ENCODE measurements at regions not wholly inside any gene's neighbourhood (a gene's known extent, or its start where the extent isn't known, plus 50 kb on each side); places are given as distances from the start of the nearest gene placed in this dataset.

- no peak for FAIRE-seq
These were observed 190.7 kb downstream of the NEDD1 start for GRCh38 chr12:97097734-97098133.

DNA sequence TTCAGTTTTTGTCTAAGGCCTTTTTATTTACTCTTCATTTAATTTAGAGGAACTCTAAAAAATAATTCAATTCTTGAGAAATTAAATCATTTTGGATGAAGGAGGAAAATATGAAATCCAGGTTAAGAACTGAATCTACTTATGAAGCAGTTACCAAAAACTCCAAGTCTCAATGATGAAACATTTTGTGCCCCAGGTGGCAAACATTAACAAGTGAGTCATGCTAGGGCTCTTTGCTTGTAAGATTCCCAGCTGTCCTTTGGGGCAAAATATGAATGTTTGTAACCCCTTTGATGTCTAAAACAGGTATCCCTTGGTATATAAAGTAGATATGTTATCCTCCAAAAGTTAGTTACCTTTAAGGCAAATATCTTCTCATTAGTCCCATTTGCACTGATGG, 202.4 kb downstream of the NEDD1 start:
- FAIRE-seq, result no peak

- no peak for FAIRE-seq
These were observed 205.1 kb downstream of the NEDD1 start for GRCh38 chr12:97112136-97112535.

- no peak for FAIRE-seq
These were observed 211.8 kb downstream of the NEDD1 start for GRCh38 chr12:97118796-97119375.

- no peak for FAIRE-seq
These were observed 220.0 kb downstream of the NEDD1 start for GRCh38 chr12:97127061-97127460.

DNA sequence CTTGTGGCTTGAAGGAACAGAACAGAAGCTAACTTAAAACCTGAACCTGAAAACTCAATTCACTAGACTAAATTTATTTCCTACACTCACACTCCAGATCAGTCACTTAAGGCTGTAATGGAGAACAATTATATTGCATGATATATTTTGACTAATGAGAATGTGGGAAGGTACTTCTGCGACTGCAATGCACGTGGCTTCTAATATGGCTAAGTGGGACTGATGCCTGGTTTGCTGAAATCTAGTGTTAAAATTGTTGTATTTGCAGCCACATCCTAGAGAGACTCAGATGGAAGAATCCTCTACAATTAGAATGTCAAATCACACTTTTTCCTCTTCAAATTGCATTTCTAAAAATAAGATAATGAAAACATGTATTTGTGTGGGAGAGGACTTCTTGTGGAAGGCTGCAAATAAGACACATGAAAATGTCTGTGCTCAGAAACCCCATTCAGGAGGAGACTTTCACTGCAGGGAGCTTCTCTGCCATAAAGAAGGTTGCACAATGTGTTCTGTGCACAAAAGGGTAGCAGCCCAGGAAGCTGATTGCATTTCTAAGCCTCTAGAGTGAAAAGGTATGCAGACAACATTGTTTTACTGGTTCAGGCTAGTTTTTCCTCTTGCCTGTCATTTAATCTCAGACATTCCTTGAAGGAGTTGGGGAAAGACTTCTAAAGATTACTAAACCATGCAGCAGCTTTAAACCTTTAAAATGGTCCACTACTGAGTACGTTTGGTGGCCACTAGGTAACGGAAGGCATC, 224.3 kb downstream of the NEDD1 start:
- FAIRE-seq, result no peak

GRCh38 chr12:97132270-97132669, 225.2 kb downstream of the NEDD1 start:
- no peak for FAIRE-seq

DNA sequence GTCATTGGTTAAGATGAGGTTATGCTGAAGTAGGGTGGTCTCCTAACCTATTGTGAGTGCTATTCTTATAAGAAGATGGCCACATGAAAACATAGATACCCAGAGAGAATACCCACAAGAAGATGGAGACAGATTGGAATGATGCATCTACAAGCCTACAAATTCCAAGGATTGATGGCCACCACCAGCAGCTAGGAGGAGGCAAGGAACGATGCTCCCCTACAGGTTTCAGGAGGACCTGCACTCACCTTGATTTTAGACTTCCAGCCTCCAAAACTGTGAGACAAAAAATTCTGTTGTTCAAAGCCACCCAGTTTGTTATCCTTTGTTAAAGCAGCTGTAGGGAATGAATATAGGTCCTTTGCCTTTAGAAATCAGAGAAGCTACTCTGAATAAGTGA, 227.4 kb downstream of the NEDD1 start:
- no peak for FAIRE-seq

DNA sequence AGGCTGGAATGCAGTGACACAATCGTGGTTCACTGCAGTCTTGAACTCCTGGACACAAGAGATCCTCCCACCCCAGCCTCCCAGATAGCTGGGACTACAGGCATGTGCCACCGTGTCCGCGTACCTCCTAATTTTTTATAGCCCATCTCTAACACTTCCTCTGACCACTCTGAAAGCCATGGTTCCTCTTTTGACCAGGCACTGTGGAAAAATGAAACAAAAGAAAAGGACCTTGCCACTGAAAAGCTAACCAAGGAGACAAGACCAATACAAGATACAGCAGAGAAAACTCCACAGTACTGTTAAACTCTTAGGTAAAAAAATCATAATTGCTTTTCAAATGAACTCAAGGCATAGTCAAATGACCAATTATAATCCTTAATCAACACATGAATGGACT, 233.3 kb downstream of the NEDD1 start:
- no peak for FAIRE-seq

- FAIRE-seq, result no peak
These were observed 235.8 kb downstream of the NEDD1 start for GRCh38 chr12:97142737-97143410.

DNA sequence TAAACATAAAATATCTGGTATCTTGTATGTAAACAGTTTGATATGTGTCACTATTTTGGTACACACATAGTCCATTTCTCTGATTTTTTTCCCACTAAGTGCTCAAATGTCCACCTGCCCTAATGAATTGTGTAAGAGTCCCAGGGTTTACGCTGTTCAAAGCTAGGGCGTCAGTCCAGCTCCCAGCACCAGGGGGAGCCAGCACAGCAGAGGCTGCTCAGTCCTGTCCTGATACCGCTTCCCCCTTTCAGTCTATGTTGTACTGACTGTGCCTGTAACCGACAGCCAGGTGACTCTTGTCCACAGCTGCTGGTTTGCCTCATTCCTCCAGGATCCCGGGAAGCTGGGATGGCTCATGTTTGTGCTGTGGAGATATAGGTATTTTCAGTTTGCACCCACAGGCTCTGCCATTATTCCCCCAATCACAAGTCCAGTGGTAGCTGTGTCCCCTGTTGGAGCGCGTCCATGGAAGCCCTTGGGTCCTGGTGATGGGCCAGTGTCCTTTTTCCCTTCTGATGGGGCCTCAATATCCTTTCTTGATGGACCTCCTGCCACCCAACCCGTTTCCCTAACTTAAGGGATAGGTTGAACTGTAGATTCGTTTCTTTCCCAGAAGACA, 242.0 kb downstream of the NEDD1 start:
- FAIRE-seq, result no peak

- FAIRE-seq, result no peak
These were observed 244.4 kb downstream of the NEDD1 start for GRCh38 chr12:97151481-97151880.

GRCh38 chr12:97159377-97159776, 252.3 kb downstream of the NEDD1 start:
- FAIRE-seq, result no peak

- no peak for FAIRE-seq
These were observed 253.2 kb downstream of the NEDD1 start for GRCh38 chr12:97160277-97160676.

DNA sequence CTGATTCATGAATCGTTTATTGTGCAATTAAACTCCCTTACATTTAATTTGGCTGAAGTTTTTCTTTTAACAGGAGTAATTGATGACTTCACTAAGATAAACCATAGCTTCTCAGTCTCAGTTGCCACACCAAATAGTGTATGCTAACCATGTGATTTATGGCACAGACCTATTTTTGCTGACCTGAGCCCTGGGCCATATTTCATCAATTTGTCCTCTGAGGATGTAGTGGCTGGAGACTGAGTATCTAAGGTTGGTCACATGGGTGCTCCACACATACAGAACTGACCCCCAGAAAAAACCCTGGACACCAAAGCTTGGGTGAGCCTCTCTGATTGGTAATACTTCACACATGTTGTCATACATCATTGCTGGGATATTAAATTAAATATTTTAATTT, 255.1 kb downstream of the NEDD1 start:
- no peak for FAIRE-seq

- FAIRE-seq, result no peak
These were observed 257.9 kb downstream of the NEDD1 start for GRCh38 chr12:97164936-97165335.

- no peak for FAIRE-seq
These were observed 260.5 kb downstream of the NEDD1 start for GRCh38 chr12:97167598-97167997.

- no peak for FAIRE-seq
These were observed 261.7 kb downstream of the NEDD1 start for GRCh38 chr12:97168804-97169203.

- no peak for FAIRE-seq
These were observed 263.0 kb downstream of the NEDD1 start for GRCh38 chr12:97169889-97170567.

- no peak for FAIRE-seq
These were observed 266.8 kb downstream of the NEDD1 start for GRCh38 chr12:97173688-97174410.

GRCh38 chr12:97177481-97177880, 270.4 kb downstream of the NEDD1 start:
- FAIRE-seq, result no peak

GRCh38 chr12:97181571-97182265, 274.7 kb downstream of the NEDD1 start:
- no peak for FAIRE-seq

All from A204.1 (cell line).